PC-9 (cell line): ENCODE measurements at regions not wholly inside any gene's neighbourhood (a gene's known extent, or its start where the extent isn't known, plus 50 kb on each side); places are given as distances from the start of the nearest gene placed in this dataset.

Source experiments
- BruUV-seq: library from RNA; stranded (reverse); fragments of 400-500 nt; replicated peaks from 2 replicates; lab custom pipeline; 2021; lab: Mats Ljungman, UMichigan
- CTCF ChIA-PET: fragments of 300-600 bp; sonication (Branson Sonifier 250); formaldehyde crosslinking; loops from one replicate; lab custom pipeline; 2022; ENCODE audit warnings: antibody characterized with exemption; lab: Charles Lee
- POLR2A ChIA-PET: fragments of 300-600 bp; sonication (Branson Sonifier 250); formaldehyde crosslinking; loops from one replicate; lab custom pipeline; 2022; ENCODE audit warnings: antibody characterized with exemption; ENCODE audit not compliant: unreplicated experiment; lab: Charles Lee
- DNase-seq, 2 experiments: peaks; one replicate each; pipeline versions ENCODE4 v3.0.0 to v3.0.0-alpha.2; 2015 to 2022; ENCODE audit warnings: mixed read lengths in 1 of 2
- H2AFZ ChIP-seq: fragments of 200-600 bp; sonication (generic); 2 replicates; pipeline ENCODE4 v1.8.1; 2017; ENCODE audit warnings: antibody characterized with exemption
- H3F3A ChIP-seq: fragments of 200-600 bp; sonication (generic); 2 replicates; pipeline ENCODE4 v1.8.1; 2017; ENCODE audit warnings: antibody characterized with exemption, mild to moderate bottlenecking, low read depth; ENCODE audit not compliant: insufficient read depth
- H3K27ac ChIP-seq: fragments of 200-600 bp; sonication (generic); 2 replicates; pipeline ENCODE4 v1.6.1; 2016; ENCODE audit warnings: mixed run types
- H3K27me3 ChIP-seq: fragments of 200-600 bp; sonication (generic); 2 replicates; pipeline ENCODE4 v1.6.1; 2016; ENCODE audit warnings: low read depth, mixed run types; ENCODE audit not compliant: insufficient read depth
- H3K36me3 ChIP-seq: fragments of 200-600 bp; sonication (generic); 2 replicates; pipeline ENCODE4 v1.6.1; 2016; ENCODE audit warnings: low read depth, mixed run types
- H3K4me1 ChIP-seq: fragments of 200-600 bp; sonication (generic); replicated peaks from 2 replicates; pipeline ENCODE4 v1.6.1; 2016; ENCODE audit warnings: mixed run types; ENCODE audit not compliant: insufficient read depth
- H3K4me2 ChIP-seq: fragments of 200-600 bp; sonication (generic); 2 replicates; pipeline ENCODE4 v1.6.1; 2017; ENCODE audit warnings: mixed run types
- H3K4me3 ChIP-seq: fragments of 200-600 bp; sonication (generic); 2 replicates; pipeline ENCODE4 v1.6.1; 2016; ENCODE audit warnings: mixed run types
- H3K79me2 ChIP-seq: fragments of 200-600 bp; sonication (generic); 2 replicates; pipeline ENCODE4 v1.6.1; 2017; ENCODE audit warnings: low read depth, mixed run types
- H3K9me2 ChIP-seq: fragments of 200-600 bp; sonication (generic); 2 replicates; pipeline ENCODE4 v1.8.1; 2017; ENCODE audit warnings: mild to moderate bottlenecking; ENCODE audit not compliant: insufficient read depth
- H3K9me3 ChIP-seq: fragments of 200-600 bp; sonication (generic); 2 replicates; pipeline ENCODE4 v1.8.1; 2016; ENCODE audit warnings: low read depth; ENCODE audit not compliant: insufficient read depth
- H4K20me1 ChIP-seq: fragments of 200-600 bp; sonication (generic); 2 replicates; pipeline ENCODE4 v1.8.1; 2017; ENCODE audit not compliant: insufficient read depth
- EZH2 ChIP-seq: fragments of 200-600 bp; sonication (generic); IDR thresholded peaks from 2 replicates; pipeline ENCODE4 v1.8.0; 2017; ENCODE audit warnings: antibody characterized with exemption, low read depth
- intact Hi-C: fragments of 100-400 bp; cut with micrococcal nuclease; formaldehyde crosslinking; loops from one replicate; pipeline ENCODE4 v1.10.0; 2022; ENCODE audit not compliant: unreplicated experiment
- TF ChIP-seq, protein P1 (sequence below): fragments of 200-600 bp; sonication (generic); conservative IDR thresholded peaks from 2 replicates; pipeline ENCODE4 v1.6.1; 2017; ENCODE audit warnings: mixed run types, antibody characterized with exemption, mild to moderate bottlenecking, moderate library complexity

DNA sequence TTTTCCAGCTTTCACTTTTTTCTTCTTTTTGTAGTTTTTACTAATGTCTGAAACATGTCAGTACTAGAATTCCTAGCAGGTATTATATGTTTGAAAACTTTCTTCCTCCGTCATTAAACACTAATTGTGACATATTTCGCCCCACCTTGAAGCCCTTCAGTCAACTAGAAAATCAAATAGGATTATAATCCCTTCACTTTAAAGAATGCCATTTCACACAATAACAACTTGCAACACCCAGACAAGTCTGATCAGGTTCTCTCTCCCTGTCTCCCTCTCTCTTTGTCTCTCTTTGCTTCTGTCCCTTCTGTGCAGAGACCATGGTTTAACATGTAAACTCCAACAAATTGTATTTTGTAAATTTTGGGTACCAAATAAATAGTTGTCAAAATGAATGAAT lies 373.5 kb downstream of the SEMA3D start:
- TF ChIP-seq EZH2, result no peak
- TF ChIP-seq, protein P1, sequence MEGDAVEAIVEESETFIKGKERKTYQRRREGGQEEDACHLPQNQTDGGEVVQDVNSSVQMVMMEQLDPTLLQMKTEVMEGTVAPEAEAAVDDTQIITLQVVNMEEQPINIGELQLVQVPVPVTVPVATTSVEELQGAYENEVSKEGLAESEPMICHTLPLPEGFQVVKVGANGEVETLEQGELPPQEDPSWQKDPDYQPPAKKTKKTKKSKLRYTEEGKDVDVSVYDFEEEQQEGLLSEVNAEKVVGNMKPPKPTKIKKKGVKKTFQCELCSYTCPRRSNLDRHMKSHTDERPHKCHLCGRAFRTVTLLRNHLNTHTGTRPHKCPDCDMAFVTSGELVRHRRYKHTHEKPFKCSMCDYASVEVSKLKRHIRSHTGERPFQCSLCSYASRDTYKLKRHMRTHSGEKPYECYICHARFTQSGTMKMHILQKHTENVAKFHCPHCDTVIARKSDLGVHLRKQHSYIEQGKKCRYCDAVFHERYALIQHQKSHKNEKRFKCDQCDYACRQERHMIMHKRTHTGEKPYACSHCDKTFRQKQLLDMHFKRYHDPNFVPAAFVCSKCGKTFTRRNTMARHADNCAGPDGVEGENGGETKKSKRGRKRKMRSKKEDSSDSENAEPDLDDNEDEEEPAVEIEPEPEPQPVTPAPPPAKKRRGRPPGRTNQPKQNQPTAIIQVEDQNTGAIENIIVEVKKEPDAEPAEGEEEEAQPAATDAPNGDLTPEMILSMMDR, result no peak
- Histone ChIP-seq H2AFZ (no peak overlapping the region), H3K9me2 (no peaks in the 10 kb centered on the region), H3K27ac (no peak overlapping the region), H3K79me2 (no peaks in the 10 kb centered on the region), H3F3A (no peaks in the 10 kb centered on the region), H3K4me3 (no peak overlapping the region), H3K36me3 (no peaks in the 10 kb centered on the region), H3K27me3 (no peaks in the 10 kb centered on the region), H3K9me3 (no peaks in the 10 kb centered on the region), H3K4me2 (no peak overlapping the region), H4K20me1 (no peaks in the 10 kb centered on the region), H3K4me1 (no peaks in the 10 kb centered on the region)
- no peak for DNase-seq
- intact Hi-C loops, result no loop called here
- no TSS peak for BruUV-seq
- CTCF ChIA-PET, result no interaction called here
- POLR2A ChIA-PET, result interaction anchor here (0.6 kb wide), 1 partner anchor 9 kb away, joined by 3 read pairs; no protein-coding TSS in a partner anchor

- no peaks in the 10 kb centered on the region for H3K9me3 ChIP-seq
- H3K9me2 ChIP-seq, result no peaks in the 10 kb centered on the region
- ChIA-PET CTCF (no interaction called here), POLR2A (no interaction called here)
- BruUV-seq, result no TSS peak
- no peak overlapping the region for H3K4me2 ChIP-seq
- H2AFZ ChIP-seq, result no peak overlapping the region; the same call in 1 of the 2 replicates
- intact Hi-C loops, result no loop called here
- H3K4me3 ChIP-seq, result no peak overlapping the region
- H3K27ac ChIP-seq, result no peak overlapping the region
- no peaks in the 10 kb centered on the region for H3K4me1 ChIP-seq
- H3K36me3 ChIP-seq, result no peaks in the 10 kb centered on the region
- H3F3A ChIP-seq, result no peaks in the 10 kb centered on the region
- TF ChIP-seq, protein P1, result no peak
- no peak for TF ChIP-seq EZH2
- no peaks in the 10 kb centered on the region for H3K79me2 ChIP-seq
- H4K20me1 ChIP-seq, result no peaks in the 10 kb centered on the region
- no peak for DNase-seq
- no peaks in the 10 kb centered on the region for H3K27me3 ChIP-seq
These were observed 374.8 kb downstream of the SEMA3D start for GRCh38 chr7:84812021-84812420.

- Histone ChIP-seq H4K20me1 (no peaks in the 10 kb centered on the region), H3K27me3 (no peaks in the 10 kb centered on the region), H3K79me2 (no peaks in the 10 kb centered on the region), H3K9me2 (no peaks in the 10 kb centered on the region), H3K4me3 (no peak overlapping the region), H3K9me3 (no peaks in the 10 kb centered on the region), H2AFZ (no peak overlapping the region), H3K4me2 (no peak overlapping the region), H3K27ac (no peak overlapping the region), H3F3A (no peaks in the 10 kb centered on the region), H3K4me1 (no peaks in the 10 kb centered on the region), H3K36me3 (no peaks in the 10 kb centered on the region)
- BruUV-seq, result no TSS peak
- DNase-seq, result no peak
- POLR2A ChIA-PET, result no interaction called here
- intact Hi-C loops, result no loop called here
- CTCF ChIA-PET, result interaction anchor here (0.6 kb wide), 1 partner anchor 1450 kb away, joined by 5 read pairs; no protein-coding TSS in a partner anchor
- TF ChIP-seq, protein P1, result no peak
- TF ChIP-seq EZH2, result no peak
These were observed 375.5 kb downstream of the SEMA3D start for GRCh38 chr7:84811362-84811761.
